ENCODE measurements at regions not wholly inside any gene's neighbourhood (a gene's known extent, or its start where the extent isn't known, plus 50 kb on each side); places are given as distances from the start of the nearest gene placed in this dataset.

DNA sequence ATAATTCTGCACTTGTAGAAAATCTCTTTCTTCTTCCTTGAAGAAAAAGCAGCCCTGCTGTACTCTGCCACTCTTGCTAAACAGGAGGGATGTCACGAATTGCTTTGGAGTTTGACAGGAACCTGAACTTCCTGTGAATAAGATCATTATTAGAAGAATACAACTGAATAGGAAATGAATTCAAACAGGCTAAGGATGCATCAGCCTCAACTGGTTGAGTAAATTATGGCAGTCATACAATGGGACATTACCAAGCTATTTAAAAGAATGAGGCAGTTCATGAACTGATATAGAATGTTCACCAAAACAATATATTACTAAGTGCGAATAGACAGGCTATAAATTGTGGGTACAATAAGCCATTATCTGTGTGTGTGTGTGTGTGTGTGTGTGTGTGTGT, 97.1 kb upstream of the DOCK1 start:
- TF ChIP-seq, protein P1, sequence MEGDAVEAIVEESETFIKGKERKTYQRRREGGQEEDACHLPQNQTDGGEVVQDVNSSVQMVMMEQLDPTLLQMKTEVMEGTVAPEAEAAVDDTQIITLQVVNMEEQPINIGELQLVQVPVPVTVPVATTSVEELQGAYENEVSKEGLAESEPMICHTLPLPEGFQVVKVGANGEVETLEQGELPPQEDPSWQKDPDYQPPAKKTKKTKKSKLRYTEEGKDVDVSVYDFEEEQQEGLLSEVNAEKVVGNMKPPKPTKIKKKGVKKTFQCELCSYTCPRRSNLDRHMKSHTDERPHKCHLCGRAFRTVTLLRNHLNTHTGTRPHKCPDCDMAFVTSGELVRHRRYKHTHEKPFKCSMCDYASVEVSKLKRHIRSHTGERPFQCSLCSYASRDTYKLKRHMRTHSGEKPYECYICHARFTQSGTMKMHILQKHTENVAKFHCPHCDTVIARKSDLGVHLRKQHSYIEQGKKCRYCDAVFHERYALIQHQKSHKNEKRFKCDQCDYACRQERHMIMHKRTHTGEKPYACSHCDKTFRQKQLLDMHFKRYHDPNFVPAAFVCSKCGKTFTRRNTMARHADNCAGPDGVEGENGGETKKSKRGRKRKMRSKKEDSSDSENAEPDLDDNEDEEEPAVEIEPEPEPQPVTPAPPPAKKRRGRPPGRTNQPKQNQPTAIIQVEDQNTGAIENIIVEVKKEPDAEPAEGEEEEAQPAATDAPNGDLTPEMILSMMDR (IDR thresholded peaks at IDR 0.05): no peak
- TF ChIP-seq POLR2A (IDR thresholded peaks at IDR 0.05): no peak
